Testis (tissue), 2 donors: ENCODE measurements at regions not wholly inside any gene's neighbourhood (a gene's known extent, or its start where the extent isn't known, plus 50 kb on each side); places are given as distances from the start of the nearest gene placed in this dataset.

ENCODE experiments used
- CTCF ChIP-seq, 3 experiments: fragments of 450-650 bp in 2 of 3; fragments of 200-600 bp in 1 of 3; sonication (generic) in 1 of 3; IDR thresholded peaks; one replicate each; pipeline ENCODE4 v1.5.1; 2016 to 2019; ENCODE audit warnings: antibody characterized with exemption in 3 of 3, mild to moderate bottlenecking in 2 of 3, moderate library complexity in 1 of 3
- POLR2A ChIP-seq: fragments of 450-650 bp; IDR thresholded peaks from one replicate; pipeline ENCODE4 v1.6.1; 2017; ENCODE audit warnings: antibody characterized with exemption, mild to moderate bottlenecking, moderate library complexity

DNA sequence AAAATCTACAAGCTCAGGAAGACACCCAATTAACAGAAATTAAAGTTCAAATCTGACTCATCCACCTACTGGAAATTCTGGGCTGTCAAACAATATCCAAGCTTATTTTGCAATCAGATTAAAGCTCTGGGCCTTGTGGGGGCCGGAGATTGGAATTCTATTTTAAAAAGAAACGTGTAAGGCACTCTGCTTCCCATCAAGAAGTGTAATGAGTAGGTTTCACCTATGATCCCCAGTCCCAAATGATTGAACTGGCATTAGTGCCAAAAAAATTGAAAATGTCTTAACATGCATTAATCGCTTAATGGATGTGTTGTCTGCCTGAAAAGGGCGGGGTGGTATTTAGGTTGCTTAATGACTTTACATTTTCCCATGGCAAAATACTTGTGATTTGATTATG, 542.4 kb upstream of the BTBD3 start:
- no peak for TF ChIP-seq CTCF (IDR thresholded peaks at IDR 0.05)
- no peak for TF ChIP-seq POLR2A
